ENCODE measurements at regions not wholly inside any gene's neighbourhood (a gene's known extent, or its start where the extent isn't known, plus 50 kb on each side); places are given as distances from the start of the nearest gene placed in this dataset.

GRCh38 chr2:111246620-111247061 lies 125.9 kb downstream of the BCL2L11 start:
- Histone ChIP-seq H3K36me3 (no peaks in the 10 kb centered on the region), H3K4me1 (no peaks in the 10 kb centered on the region), H3K9me3 (no peaks in the 10 kb centered on the region), H3K27me3 (no peaks in the 10 kb centered on the region), H3K27ac (no peak overlapping the region), H3K4me3 (no peak overlapping the region)
- WGBS, 5 donors, result 83 to 91% (median 86%) methylated on average over 4 of the region's 4 CpGs
- intact Hi-C loops (cut with DNase I; ENCODE audit: low total_unique reads), result no loop called here
- TF ChIP-seq POLR2AphosphoS5 (IDR thresholded peaks at IDR 0.05) (no peak), POLR2A (IDR thresholded peaks at IDR 0.05) (no peak), CTCF (IDR thresholded peaks at IDR 0.05) (no peak)
- no peak for DNase-seq

GRCh38 chr2:111247491-111247890 lies 126.8 kb downstream of the BCL2L11 start:
- no peaks in the 10 kb centered on the region for H3K36me3 ChIP-seq
- H3K27me3 ChIP-seq, result no peaks in the 10 kb centered on the region
- TF ChIP-seq POLR2AphosphoS5 (IDR thresholded peaks at IDR 0.05), result no peak
- TF ChIP-seq POLR2A (IDR thresholded peaks at IDR 0.05), result no peak
- no peak for TF ChIP-seq CTCF (IDR thresholded peaks at IDR 0.05)
- TF ChIP-seq EP300 (IDR thresholded peaks at IDR 0.05), result no peak
- no peaks in the 10 kb centered on the region for H3K9me3 ChIP-seq
- H3K4me1 ChIP-seq, result no peaks in the 10 kb centered on the region
- DNase-seq, result no peak
- H3K4me3 ChIP-seq, result no peak overlapping the region
- 90 to 99% (median 97%) methylated on average over 2 of the region's 2 CpGs for WGBS, 5 donors
- intact Hi-C loops (cut with DNase I; ENCODE audit: low total_unique reads), result no loop called here
- H3K27ac ChIP-seq, result no peak overlapping the region

GRCh38 chr2:111249806-111250205 lies 129.1 kb downstream of the BCL2L11 start:
- Histone ChIP-seq H3K4me3 (no peak overlapping the region), H3K9me3 (no peaks in the 10 kb centered on the region), H3K27ac (no peak overlapping the region), H3K4me1 (no peaks in the 10 kb centered on the region), H3K36me3 (no peaks in the 10 kb centered on the region), H3K27me3 (no peaks in the 10 kb centered on the region)
- intact Hi-C loops (cut with DNase I; ENCODE audit: low total_unique reads), result no loop called here
- no peak for DNase-seq
- TF ChIP-seq POLR2A (IDR thresholded peaks at IDR 0.05) (no peak), EP300 (IDR thresholded peaks at IDR 0.05) (no peak), CTCF (IDR thresholded peaks at IDR 0.05) (no peak), POLR2AphosphoS5 (IDR thresholded peaks at IDR 0.05) (no peak)

GRCh38 chr2:111250448-111251030 lies 129.8 kb downstream of the BCL2L11 start:
- WGBS, 5 donors, result 80 to 94% (median 83%) methylated on average over 1 of the region's 1 CpG
- H3K4me3 ChIP-seq, result no peak overlapping the region
- H3K27ac ChIP-seq, result no peak overlapping the region
- no peaks in the 10 kb centered on the region for H3K4me1 ChIP-seq
- DNase-seq, result no peak
- H3K36me3 ChIP-seq, result no peaks in the 10 kb centered on the region
- H3K9me3 ChIP-seq, result no peaks in the 10 kb centered on the region
- intact Hi-C loops (cut with DNase I; ENCODE audit: low total_unique reads), result no loop called here
- H3K27me3 ChIP-seq, result no peaks in the 10 kb centered on the region
- no peak for TF ChIP-seq POLR2AphosphoS5 (IDR thresholded peaks at IDR 0.05)
- TF ChIP-seq CTCF (IDR thresholded peaks at IDR 0.05), result no peak
- no peak for TF ChIP-seq EP300 (IDR thresholded peaks at IDR 0.05)
- TF ChIP-seq POLR2A (IDR thresholded peaks at IDR 0.05), result no peak

Data from stomach (tissue), 8 donors.